H1 (cell line): ENCODE measurements at regions not wholly inside any gene's neighbourhood (a gene's known extent, or its start where the extent isn't known, plus 50 kb on each side); places are given as distances from the start of the nearest gene placed in this dataset.

ENCODE experiments used
- CTCF ChIA-PET: fragments of 300-600 bp; sonication (Branson Sonifier 250); formaldehyde crosslinking; loops from one replicate; lab custom pipeline; 2021; ENCODE audit not compliant: partially characterized antibody; lab: Charles Lee
- POLR2A ChIA-PET: fragments of 300-600 bp; sonication (Branson Sonifier 250); formaldehyde crosslinking; loops from one replicate; lab custom pipeline; 2021; ENCODE audit warnings: inconsistent platforms; ENCODE audit not compliant: partially characterized antibody; lab: Charles Lee
- DNase-seq, 2 experiments: peaks; one replicate each; pipeline versions ENCODE4 v3.0.0 to v3.0.0-alpha.2; 2010 to 2022; ENCODE audit warnings: low spot score in 2 of 2, low read depth in 1 of 2, mixed read lengths in 1 of 2
- FAIRE-seq: peaks from 2 replicates; lab custom pipeline; 2011; peaks lifted over from hg19 to GRCh38; lab: Jason Lieb, UNC
- H2AFZ ChIP-seq: 2 replicates; pipeline ENCODE4 v1.8.1; 2012; ENCODE audit warnings: low read length, inconsistent platforms
- H2AK5ac ChIP-seq: 2 replicates; pipeline ENCODE4 v1.6.1; 2013; ENCODE audit warnings: low read depth, low read length
- H2BK120ac ChIP-seq: replicated peaks from 2 replicates; pipeline ENCODE3; 2013; ENCODE audit warnings: low read depth, low read length, inconsistent platforms
- H2BK12ac ChIP-seq: 2 replicates; pipeline ENCODE4 v1.6.1; 2013; ENCODE audit warnings: low read depth, low read length
- H2BK15ac ChIP-seq: 2 replicates; pipeline ENCODE4 v1.6.1; 2013; ENCODE audit warnings: low read length
- H2BK20ac ChIP-seq: 2 replicates; pipeline ENCODE4 v1.6.1; 2013; ENCODE audit warnings: low read length
- H2BK5ac ChIP-seq: 2 replicates; pipeline ENCODE4 v1.6.1; 2013; ENCODE audit warnings: low read depth, low read length
- H3K14ac ChIP-seq: 2 replicates; pipeline ENCODE4 v1.6.1; 2013; ENCODE audit warnings: inconsistent platforms; ENCODE audit not compliant: insufficient read length
- H3K18ac ChIP-seq: 2 replicates; pipeline ENCODE4 v1.6.1; 2013; ENCODE audit warnings: low read length; ENCODE audit errors: extremely low read depth
- H3K23ac ChIP-seq: 2 replicates; pipeline ENCODE4 v1.6.1; 2013; ENCODE audit warnings: inconsistent platforms; ENCODE audit not compliant: insufficient read length
- H3K23me2 ChIP-seq: 2 replicates; pipeline ENCODE4 v1.6.1; 2013; ENCODE audit warnings: low read depth, low read length
- H3K27ac ChIP-seq: 2 replicates; pipeline ENCODE4 v1.6.1; 2011; ENCODE audit warnings: low read depth, low read length, inconsistent platforms
- H3K27me3 ChIP-seq, 4 experiments: replicated peaks in 1 of 4; 1 replicate in 1 of 4; 2 replicates in 3 of 4; pipeline versions ENCODE4 v1.6.1 to v1.8.1; 2011 to 2013; ENCODE audit warnings: low read length in 3 of 4, mild to moderate bottlenecking in 3 of 4, inconsistent platforms in 2 of 4, mixed read lengths in 2 of 4, moderate library complexity in 1 of 4; ENCODE audit not compliant: control insufficient read depth in 3 of 4, insufficient read depth in 3 of 4; ENCODE audit errors: extremely low read depth in 1 of 4
- H3K36me3 ChIP-seq, 4 experiments: 2 replicates each; pipeline versions ENCODE4 v1.6.1 to v1.8.1; 2011 to 2013; ENCODE audit warnings: mild to moderate bottlenecking in 4 of 4, low read length in 3 of 4, moderate library complexity in 2 of 4, control low read depth in 1 of 4, inconsistent platforms in 1 of 4; ENCODE audit not compliant: insufficient read depth in 4 of 4, control insufficient read depth in 2 of 4
- H3K4ac ChIP-seq: replicated peaks from 2 replicates; pipeline ENCODE3; 2013; ENCODE audit warnings: low read length, low read depth, mixed read lengths, inconsistent platforms; ENCODE audit not compliant: insufficient read length
- H3K4me1 ChIP-seq, 4 experiments: replicated peaks in 1 of 4; 1 replicate in 1 of 4; 2 replicates in 3 of 4; pipeline versions ENCODE4 v1.6.1 to v1.8.1; 2011 to 2013; ENCODE audit warnings: low read length in 3 of 4, inconsistent platforms in 2 of 4, mixed read lengths in 1 of 4; ENCODE audit not compliant: insufficient read depth in 4 of 4, control insufficient read depth in 3 of 4
- H3K4me2 ChIP-seq, 2 experiments: 2 replicates each; pipeline versions ENCODE4 v1.6.1 to v1.8.1; 2011 to 2013; ENCODE audit warnings: low read depth in 2 of 2, low read length in 2 of 2, control low read depth in 1 of 2, inconsistent platforms in 1 of 2, mild to moderate bottlenecking in 1 of 2; ENCODE audit not compliant: insufficient read depth in 1 of 2
- H3K4me3 ChIP-seq, 4 experiments: fragments of 200-600, 300-600 bp in 1 of 4; sonication (generic), shearing (Covaris generic), sonication (Bioruptor Twin) in 1 of 4; 2 replicates each; pipeline versions ENCODE4 v1.5.1 to v1.8.1; 2011 to 2016; ENCODE audit warnings: low read length in 4 of 4, low read depth in 3 of 4, control low read depth in 2 of 4, inconsistent platforms in 2 of 4, mild to moderate bottlenecking in 2 of 4, mixed read lengths in 1 of 4, moderate library complexity in 1 of 4; ENCODE audit not compliant: insufficient read depth in 2 of 4; ENCODE audit errors: extremely low read depth in 1 of 4
- H3K56ac ChIP-seq: replicated peaks from 2 replicates; pipeline ENCODE3; 2013; ENCODE audit warnings: low read depth, mild to moderate bottlenecking, mixed read lengths, low read length, inconsistent platforms; ENCODE audit not compliant: insufficient read length
- H3K79me1 ChIP-seq: 2 replicates; pipeline ENCODE4 v1.6.1; 2013; ENCODE audit warnings: low read depth, low read length, control low read depth
- H3K79me2 ChIP-seq, 2 experiments: 2 replicates each; pipeline versions ENCODE4 v1.6.1 to v1.8.1; 2012 to 2013; ENCODE audit warnings: low read length in 2 of 2, mild to moderate bottlenecking in 2 of 2, inconsistent platforms in 1 of 2; ENCODE audit not compliant: insufficient read depth in 2 of 2, control insufficient read depth in 1 of 2
- H3K9ac ChIP-seq, 4 experiments: replicated peaks in 1 of 4; 1 replicate in 1 of 4; 2 replicates in 3 of 4; pipeline versions ENCODE4 v1.6.1 to v1.8.1; 2011 to 2013; ENCODE audit warnings: low read depth in 3 of 4, low read length in 3 of 4, control low read depth in 2 of 4, mild to moderate bottlenecking in 2 of 4, moderate library complexity in 2 of 4, inconsistent platforms in 1 of 4; ENCODE audit errors: extremely low read depth in 1 of 4
- H3K9me3 ChIP-seq, 2 experiments: 2 replicates each; pipeline versions ENCODE4 v1.6.1 to v1.8.1; 2012 to 2013; ENCODE audit warnings: mild to moderate bottlenecking in 2 of 2, moderate library complexity in 2 of 2, control low read depth in 1 of 2, inconsistent platforms in 1 of 2, low read depth in 1 of 2, low read length in 1 of 2, mixed read lengths in 1 of 2; ENCODE audit not compliant: insufficient read depth in 2 of 2
- H4K20me1 ChIP-seq, 2 experiments: replicated peaks in 1 of 2; 2 replicates each; pipeline versions ENCODE3 to v1.8.1; 2011 to 2013; ENCODE audit warnings: inconsistent platforms in 2 of 2, low read length in 2 of 2, mild to moderate bottlenecking in 1 of 2; ENCODE audit not compliant: insufficient read depth in 2 of 2, control insufficient read depth in 1 of 2
- H4K5ac ChIP-seq: 2 replicates; pipeline ENCODE4 v1.6.1; 2013; ENCODE audit warnings: low read length, low read depth, mixed read lengths, inconsistent platforms; ENCODE audit not compliant: insufficient read length
- H4K8ac ChIP-seq: 2 replicates; pipeline ENCODE4 v1.8.0; 2013; ENCODE audit warnings: mild to moderate bottlenecking, moderate library complexity, low read length, inconsistent platforms; ENCODE audit not compliant: insufficient read depth; ENCODE audit errors: extremely low read depth
- H4K91ac ChIP-seq: replicated peaks from 2 replicates; pipeline ENCODE3; 2013; ENCODE audit warnings: low read length, mixed read lengths, inconsistent platforms; ENCODE audit not compliant: insufficient read length
- NRF1 ChIP-seq: IDR thresholded peaks from 2 replicates; pipeline ENCODE4 v1.6.1; 2011; ENCODE audit warnings: mild to moderate bottlenecking, low read depth, low read length, improper control_type of control experiment
- WGBS, 2 experiments: shearing (Covaris generic) in 1 of 2; methylation state at CpG; one replicate each; pipeline versions ENCODE4 v1.1.6 to v1.1.7; 2013 to 2015; ENCODE audit warnings: low lambda C conversion rate in 2 of 2, mixed read lengths in 2 of 2, inconsistent platforms in 1 of 2, low coverage in 1 of 2, missing lambda C conversion rate in 1 of 2; ENCODE audit not compliant: insufficient replicate concordance in 2 of 2, insufficient coverage in 1 of 2, insufficient read length in 1 of 2; ENCODE audit errors: extremely low coverage in 1 of 2, missing lambda C conversion rate in 1 of 2; 5-methylcytosine and 5-hydroxymethylcytosine counted together

DNA sequence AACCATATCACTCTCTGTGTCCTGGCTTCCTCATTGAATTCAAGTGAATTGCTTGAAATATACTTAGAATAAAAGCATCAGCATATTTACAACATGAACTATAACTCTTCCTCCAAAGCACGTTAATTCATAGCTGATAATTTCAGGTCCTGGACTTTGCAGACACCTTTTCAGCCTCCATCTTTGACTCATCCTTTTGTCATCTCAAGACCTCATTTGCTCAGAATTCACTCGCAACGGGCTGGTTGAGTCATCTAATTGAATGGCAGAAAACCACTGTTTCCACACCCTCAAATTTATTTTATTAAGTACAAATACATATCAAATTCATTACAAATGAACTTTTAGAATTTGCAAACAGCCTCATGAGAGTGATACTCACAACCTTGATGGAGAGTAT, 545.7 kb downstream of the GATA3 start:
- no peak overlapping the region for H3K9ac ChIP-seq
- H3K23me2 ChIP-seq = no peaks in the 10 kb centered on the region
- H2BK15ac ChIP-seq = no peak overlapping the region
- no peaks in the 10 kb centered on the region for H3K4me1 ChIP-seq
- H3K27ac ChIP-seq = no peak overlapping the region
- no peak overlapping the region for H2BK5ac ChIP-seq
- no peak overlapping the region for H3K23ac ChIP-seq
- H4K5ac ChIP-seq = no peak overlapping the region
- no peak overlapping the region for H2BK120ac ChIP-seq
- no peak overlapping the region for H2AK5ac ChIP-seq
- TF ChIP-seq NRF1 = no peak
- DNase-seq (no peak), FAIRE-seq (no peak)
- no peaks in the 10 kb centered on the region for H3K36me3 ChIP-seq
- no peak overlapping the region for H3K4me3 ChIP-seq
- H3K4me2 ChIP-seq = no peak overlapping the region
- H3K56ac ChIP-seq = no peak overlapping the region
- no peak overlapping the region for H4K8ac ChIP-seq
- H3K79me2 ChIP-seq = no peaks in the 10 kb centered on the region
- H4K20me1 ChIP-seq = no peaks in the 10 kb centered on the region
- no peaks in the 10 kb centered on the region for H3K9me3 ChIP-seq
- H3K14ac ChIP-seq = no peak overlapping the region
- no peak overlapping the region for H3K18ac ChIP-seq
- H2BK20ac ChIP-seq = no peak overlapping the region
- 100% methylated on average over 3 of the region's 3 CpGs; no CpG with 5 or more reads in 1 of the 2 experiments for WGBS, 2 experiments
- H3K27me3 ChIP-seq = no peaks in the 10 kb centered on the region
- no peak overlapping the region for H3K4ac ChIP-seq
- no peak overlapping the region for H2BK12ac ChIP-seq
- H3K79me1 ChIP-seq = no peaks in the 10 kb centered on the region
- ChIA-PET POLR2A (no interaction called here), CTCF (no interaction called here)
- H4K91ac ChIP-seq = no peak overlapping the region
- H2AFZ ChIP-seq = no peak overlapping the region
